ENCODE measurements at regions not wholly inside any gene's neighbourhood (a gene's known extent, or its start where the extent isn't known, plus 50 kb on each side); places are given as distances from the start of the nearest gene placed in this dataset.

DNA sequence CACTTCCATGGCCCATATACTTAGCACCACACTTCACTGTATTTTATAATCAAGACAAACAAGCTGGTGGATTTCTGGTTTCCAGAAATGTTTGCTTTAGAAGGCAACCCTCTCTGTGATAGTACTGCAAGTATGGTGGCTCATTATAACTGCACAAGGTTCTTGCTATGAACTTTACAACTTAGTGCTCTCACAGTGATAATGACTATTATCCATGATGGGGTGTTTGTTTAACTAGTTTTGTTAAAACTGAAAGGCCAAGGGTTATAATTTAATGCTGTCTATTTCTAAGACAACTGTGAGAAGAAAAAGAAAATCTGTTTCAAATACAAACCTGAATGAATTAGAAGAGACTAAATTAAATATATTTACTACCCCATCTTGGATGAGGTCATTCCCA lies 903.2 kb downstream of the ADGRL2 start:
- DNase-seq (ENCODE audit: low read depth in 2 of 2), result peak in 1 of 2 donors; percentile 5

DNA sequence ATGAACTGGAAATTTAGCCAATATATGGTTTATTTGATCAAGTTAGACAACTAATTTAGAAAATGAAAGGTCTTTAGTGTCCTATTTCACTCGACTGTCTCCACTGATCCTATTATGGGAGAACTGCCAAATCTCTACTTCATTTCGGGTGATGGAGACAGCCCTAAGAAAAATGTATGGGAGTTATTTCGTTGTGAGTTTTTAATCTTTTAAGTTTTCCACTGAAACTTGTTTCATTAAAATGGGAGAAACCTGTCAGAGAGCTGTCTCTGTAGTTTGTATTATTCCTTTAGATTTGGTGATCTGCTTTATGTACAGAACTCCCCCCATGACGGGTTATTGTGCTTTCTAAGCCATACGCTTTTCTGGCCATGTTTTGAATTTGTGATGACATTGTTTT lies 899.7 kb downstream of the ADGRL2 start:
- no peak for DNase-seq (ENCODE audit: low read depth in 2 of 2)

DNA sequence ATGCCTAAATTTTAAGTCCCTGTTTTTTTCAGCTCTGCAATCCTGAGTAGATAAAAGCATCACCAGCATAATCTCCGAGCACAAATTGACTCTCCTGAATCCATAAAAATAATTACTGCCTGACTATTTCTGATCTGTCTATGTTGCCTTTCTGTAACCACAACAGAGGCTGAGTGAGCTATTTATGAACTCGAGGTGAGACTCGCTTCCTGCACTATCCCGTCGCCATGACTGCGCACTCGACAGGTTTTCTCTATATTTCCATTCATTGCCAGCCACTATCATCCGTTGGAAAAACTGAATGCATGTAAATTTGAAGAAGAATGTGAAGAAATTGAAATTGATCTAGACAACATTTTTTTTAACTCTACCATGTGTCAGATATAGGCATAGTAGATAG lies 897.2 kb downstream of the ADGRL2 start:
- peak in 1 of 2 donors; percentile 54 for DNase-seq (ENCODE audit: low read depth in 2 of 2)

DNA sequence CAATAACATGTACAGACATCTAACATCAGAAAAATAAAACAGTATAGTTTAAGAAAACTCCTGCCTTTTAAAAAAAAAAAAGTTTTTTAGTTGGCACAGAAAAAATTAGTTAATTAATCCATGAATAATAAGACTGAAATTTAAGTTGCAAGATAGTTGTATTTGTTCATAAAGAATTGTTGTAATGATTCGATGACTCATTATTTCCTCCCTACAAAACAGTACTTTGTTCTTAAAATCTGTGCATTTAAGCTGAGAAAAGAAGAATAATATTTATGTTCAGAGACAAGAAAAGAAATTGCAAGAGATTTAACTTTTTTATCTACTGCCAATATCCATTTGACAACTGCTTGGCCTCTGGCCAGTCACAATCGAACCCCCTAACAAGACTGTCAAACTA lies 894.7 kb downstream of the ADGRL2 start:
- DNase-seq (ENCODE audit: low read depth in 2 of 2), result peak in 1 of 2 donors; percentile 60

DNA sequence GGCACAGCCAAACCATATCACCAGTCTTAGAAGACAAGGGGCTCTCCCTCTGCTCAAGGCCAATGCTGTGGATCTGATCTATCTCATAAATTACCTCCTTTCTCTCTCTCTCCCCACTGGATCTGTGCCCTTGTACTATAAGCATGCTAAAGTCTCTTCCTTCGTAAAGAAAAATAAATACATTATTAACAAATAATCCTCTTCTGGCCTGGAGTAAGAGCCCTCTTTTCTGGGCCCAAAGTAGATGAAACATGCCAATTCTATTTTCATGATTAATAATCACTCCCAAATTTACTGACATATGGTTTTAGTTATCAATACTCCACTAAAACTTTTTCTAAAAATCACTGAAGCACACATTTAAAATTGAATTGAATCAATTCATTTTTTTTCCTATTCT lies 889.7 kb downstream of the ADGRL2 start:
- no peak for DNase-seq (ENCODE audit: low read depth in 2 of 2)

DNA sequence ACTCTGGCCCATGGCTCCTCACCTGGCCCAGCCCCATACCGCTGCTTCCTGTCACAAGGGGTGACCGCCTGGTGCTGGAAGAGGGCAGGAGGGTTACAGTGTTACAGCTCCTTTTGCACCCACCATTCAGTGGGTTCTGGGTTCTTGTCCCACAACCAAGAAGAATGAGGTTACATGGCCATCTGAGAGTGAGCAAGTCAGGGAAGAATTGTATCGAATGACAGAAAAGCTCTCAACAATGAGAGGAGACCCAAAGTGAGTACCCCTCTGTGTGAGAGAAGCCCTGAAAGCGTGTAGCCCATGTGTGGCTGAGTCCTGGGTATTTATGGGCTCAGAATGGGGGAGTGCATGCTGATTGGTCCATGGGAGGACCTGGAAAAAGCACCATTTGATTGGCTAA lies 888.5 kb downstream of the ADGRL2 start:
- DNase-seq (ENCODE audit: low read depth in 2 of 2), result no peak

DNA sequence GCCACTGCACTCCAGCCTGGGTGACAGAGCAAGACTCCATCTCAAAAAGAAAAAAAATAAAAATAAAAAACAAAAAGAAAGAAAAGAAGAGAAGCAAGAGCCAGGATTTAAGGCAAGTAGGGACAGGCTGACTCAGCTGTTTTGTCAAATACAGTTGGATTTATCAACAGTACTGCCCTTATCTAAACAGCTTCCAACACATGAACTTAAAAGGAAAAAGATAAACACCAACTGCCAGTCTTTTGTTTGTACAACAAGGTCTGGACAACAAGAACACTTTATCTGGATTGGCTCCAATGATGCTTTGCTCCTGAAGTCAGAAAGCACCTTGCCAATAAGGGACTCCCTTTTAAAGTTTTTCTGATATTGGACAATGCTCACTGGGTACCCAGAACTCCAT lies 886.0 kb downstream of the ADGRL2 start:
- DNase-seq (ENCODE audit: low read depth in 2 of 2), result no peak

DNA sequence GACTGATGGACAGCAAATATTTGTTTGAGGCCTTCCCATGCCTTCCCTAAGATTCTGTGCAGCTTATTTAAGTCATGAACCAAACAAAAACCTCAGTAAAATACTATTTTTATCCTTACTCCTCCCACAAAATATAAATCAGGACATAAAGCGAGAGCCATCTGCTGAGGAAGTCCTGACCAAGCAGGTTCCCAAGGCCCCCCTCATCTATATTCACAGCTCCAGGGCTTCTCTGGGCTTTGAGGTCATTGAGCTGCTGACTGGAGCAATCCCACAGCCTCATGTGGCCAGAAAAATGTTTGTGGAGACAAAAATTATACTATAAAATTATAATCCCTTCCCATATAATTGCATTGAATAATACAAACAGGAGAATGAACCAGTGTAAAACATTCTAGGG lies 846.2 kb downstream of the ADGRL2 start:
- DNase-seq (ENCODE audit: low read depth in 2 of 2), result no peak

DNA sequence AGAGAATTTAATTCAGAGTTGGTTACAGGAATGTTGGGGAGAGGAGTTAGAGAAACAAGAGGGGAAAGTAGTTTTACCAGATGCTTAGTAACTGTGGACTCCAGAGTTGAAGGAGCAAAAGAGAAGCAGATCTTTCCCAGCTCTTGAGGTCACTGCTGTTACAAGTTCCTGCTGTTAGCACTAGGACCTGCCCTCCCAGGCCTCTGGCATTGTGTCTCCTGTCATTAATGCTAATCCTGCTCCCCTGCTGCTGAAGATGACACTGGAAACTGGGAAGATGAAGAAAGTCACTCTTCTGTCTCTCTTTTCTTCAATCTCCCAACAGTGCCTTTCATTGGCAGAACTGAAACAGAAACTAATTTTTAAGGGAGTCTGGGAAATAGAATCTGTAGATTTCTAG lies 845.6 kb downstream of the ADGRL2 start:
- no peak for DNase-seq (ENCODE audit: low read depth in 2 of 2)

DNA sequence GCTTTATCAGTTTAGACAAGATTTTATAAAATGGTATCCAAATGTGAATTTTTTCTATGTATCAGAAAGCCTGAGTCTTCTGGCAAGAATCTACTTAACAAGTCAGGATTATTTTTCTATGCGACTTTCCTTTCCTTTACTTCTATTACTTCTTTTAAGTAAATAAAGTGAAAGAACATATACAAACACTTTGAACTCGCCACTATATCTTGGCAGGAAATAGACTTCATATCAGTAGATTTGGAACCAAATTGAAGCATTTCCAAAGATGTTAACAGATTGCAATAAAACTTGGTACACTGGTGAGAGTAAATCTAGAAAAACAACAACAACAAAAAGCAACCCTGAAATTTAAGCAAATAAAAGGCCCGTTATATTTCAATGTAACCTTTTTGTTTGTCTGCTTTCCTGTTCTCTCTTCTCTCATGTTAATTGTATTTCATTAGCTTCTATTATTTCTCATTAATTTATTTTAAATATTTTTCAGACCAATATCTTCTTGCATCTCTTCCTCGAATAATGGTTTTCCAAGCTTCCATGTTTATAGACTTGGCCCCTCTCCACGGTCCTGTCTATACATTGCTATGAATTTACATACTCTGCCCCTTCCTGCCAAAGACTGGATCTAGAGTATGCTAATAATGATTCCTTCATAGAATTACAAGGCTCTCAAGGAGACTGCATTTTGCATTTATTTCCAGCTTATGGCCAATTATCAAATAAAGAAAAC lies 843.6 kb downstream of the ADGRL2 start:
- no peak for DNase-seq (ENCODE audit: low read depth in 2 of 2)

DNA sequence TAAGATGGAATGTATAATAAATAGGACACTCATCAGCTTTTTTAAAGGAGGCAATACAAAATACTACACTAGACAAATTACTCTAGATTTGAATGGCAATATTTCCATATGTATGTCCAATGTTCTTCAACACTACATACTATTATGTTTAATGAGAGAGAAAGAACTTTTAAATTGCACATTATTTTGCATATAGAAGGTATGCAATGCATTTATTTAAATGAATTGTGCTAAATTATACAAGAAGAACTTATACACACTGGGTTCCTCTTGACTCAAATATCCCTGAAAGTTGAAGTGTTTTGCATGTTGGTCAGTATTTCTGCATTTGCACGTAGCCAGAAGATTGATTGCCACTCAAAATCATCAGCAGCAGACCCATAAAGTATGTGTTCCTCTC lies 839.6 kb downstream of the ADGRL2 start:
- no peak for DNase-seq (ENCODE audit: low read depth in 2 of 2)

DNA sequence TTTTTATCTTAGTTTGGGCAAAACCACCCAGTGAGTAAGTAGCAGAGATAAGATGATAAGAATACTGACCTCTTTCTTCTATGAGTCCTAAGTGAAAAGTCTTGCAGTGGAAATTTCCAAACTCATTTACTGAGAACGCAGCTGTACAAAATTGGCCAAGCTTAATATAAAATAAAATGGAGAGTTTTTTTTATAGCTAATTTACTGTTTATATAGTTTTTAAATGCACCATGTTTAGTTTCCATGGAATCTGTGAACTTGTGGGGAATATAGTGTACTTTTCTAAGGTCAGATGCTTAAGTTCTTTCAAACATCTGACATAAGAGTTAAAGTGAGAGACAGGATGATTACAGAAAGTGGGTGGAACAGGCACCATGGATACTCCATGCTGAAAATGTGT lies 833.5 kb downstream of the ADGRL2 start:
- no peak for DNase-seq (ENCODE audit: low read depth in 2 of 2)

DNA sequence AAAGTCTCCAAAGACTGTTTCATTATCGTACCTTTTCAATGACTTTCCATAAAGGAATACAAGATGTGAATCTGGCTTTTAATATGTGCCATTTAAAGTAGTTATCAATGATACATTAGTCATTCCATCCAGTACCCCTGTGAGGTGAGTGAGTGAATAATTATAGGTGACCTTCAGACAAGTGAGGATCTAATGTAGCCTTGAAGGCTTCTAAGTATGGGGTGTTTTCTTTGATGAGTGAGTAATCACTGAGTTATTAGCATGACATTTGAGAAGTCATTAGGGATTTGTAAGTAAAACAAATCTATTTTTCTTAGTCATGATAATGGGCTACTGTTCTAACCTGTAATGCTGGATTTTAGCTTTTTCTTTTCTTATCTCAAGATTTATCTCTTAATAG lies 831.4 kb downstream of the ADGRL2 start:
- DNase-seq (ENCODE audit: low read depth in 2 of 2), result peak in 1 of 2 donors; percentile 12

DNA sequence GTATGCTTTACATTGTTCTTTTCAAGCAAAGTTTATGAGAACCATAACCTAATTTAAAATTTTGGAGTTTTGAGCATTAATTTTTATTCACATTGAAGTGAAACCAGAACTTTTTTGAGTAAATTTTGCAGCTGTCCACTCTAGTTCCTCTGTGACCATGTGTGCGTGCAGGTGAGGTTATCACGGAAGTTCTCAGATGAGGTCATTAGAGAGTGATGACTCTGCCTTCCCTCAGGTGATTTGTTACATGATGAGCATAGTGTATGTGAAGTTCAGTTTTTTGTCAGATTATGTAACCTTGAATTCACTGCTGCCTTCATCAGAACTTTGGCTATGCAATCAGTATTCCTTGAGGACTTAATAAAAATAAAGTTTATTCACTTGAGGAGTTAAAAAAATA lies 828.2 kb downstream of the ADGRL2 start:
- no peak for DNase-seq (ENCODE audit: low read depth in 2 of 2)

DNA sequence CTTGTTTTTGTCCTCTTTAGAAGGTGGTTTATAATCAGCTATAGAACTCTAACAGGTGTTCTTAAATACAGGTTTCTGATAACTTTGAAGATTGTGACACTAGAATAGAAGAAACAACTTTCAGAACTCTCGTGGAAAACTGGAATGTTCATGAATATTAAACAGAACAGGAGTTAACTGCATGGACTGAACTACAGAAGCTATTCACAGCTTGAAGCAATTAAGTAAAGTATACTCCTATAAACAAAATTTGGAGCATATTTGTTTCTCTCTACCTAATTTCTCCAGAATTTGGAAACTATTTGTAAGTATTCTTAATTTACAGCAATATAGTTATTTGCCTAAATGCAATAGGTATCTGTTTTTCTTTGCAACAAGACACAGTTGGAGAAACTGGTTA lies 824.8 kb downstream of the ADGRL2 start:
- no peak for DNase-seq (ENCODE audit: low read depth in 2 of 2)

DNA sequence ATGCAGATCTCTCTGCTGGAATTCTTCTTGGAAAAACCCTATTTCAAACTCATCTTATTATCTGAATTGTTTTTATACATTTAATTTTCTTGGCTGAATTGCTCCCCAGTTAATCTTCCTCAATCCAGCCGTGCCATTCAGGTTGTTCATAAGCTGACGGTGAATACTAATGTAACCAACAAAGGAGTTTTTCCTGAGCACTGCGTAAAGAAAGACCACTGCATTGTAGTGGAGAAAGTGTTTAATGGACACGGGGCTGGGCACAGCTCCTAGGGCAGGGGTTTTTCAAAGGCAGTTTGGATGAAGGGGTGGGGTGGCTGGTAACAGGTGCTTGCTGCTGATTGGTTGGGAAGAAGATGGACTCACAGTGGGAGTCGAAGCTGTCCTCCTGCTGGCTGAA lies 820.3 kb downstream of the ADGRL2 start:
- DNase-seq (ENCODE audit: low read depth in 2 of 2), result no peak

DNA sequence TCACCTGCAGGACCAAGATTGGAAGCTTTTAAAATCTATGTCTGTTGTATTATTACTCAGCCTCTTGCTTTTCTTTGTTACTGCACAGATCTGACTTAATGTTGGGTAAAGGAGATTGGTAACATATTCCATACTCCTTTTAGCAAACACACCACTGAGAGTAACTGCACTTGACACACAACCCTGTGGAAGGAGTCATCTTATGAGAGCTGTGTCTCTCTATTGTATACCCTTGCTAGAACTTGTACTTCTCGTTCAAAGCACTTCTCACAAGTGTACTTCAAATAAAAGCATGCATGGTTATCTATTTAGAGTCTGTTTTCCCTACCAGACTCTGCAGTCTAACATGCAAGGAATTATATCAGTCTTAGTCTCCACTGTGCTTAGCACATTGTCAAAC lies 813.4 kb downstream of the ADGRL2 start:
- DNase-seq (ENCODE audit: low read depth in 2 of 2), result no peak

DNA sequence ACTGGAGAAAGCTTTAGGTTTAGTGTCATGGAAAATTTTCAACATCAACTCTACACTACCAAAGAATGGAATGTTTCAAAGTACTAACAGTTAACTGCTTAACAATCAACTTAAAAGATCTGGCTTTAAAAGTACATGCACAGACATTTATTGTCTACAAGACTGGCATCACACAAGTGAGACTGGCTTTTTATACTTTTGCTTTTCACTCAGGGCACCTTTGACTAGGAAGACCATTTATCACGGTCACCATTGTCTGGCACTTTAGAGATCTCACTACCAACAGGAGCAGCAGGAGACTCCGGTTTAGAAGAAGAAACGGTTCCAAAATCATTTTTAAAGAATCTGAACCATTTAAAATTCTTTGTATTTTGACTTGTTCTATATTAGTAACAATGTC lies 812.3 kb downstream of the ADGRL2 start:
- DNase-seq (ENCODE audit: low read depth in 2 of 2), result no peak

DNA sequence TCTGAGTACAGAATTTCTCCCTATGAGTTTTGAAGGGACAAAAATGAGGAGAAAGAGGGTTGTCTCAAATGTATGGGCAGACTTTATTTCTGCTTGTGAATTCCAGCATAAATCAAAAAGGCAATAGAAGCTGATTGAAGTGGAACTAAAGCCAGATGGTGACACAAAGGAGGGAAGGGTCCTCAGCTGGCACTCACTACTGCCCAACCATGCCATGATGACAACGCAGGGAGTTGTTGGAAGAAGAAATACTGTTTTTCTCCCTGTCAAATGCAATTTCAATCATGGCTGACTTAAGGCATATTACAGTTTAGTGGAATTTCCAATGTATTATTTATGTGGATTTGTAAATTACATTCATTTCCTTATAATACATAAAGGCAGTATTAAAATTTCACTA lies 805.8 kb downstream of the ADGRL2 start:
- no peak for DNase-seq (ENCODE audit: low read depth in 2 of 2)

DNA sequence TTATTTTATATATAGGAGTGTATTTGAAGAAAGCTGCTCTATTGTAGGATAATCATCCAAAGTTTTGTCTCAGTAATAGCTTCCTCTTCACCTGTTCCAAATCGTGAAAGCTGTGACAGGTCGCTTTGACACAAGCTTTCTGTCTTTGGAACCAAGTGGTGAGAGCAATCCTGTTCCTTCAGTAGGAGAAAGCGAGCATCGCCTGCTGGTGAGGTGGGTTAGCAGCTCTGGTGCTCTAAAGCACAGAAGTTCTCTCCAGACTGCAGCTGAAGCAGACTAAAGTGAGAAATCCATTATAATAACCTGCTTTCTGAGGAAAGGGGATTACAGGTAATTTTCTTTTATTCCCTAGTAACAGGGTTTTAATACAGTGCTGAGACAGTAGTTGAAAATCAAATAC lies 803.8 kb downstream of the ADGRL2 start:
- DNase-seq (ENCODE audit: low read depth in 2 of 2), result no peak

DNA sequence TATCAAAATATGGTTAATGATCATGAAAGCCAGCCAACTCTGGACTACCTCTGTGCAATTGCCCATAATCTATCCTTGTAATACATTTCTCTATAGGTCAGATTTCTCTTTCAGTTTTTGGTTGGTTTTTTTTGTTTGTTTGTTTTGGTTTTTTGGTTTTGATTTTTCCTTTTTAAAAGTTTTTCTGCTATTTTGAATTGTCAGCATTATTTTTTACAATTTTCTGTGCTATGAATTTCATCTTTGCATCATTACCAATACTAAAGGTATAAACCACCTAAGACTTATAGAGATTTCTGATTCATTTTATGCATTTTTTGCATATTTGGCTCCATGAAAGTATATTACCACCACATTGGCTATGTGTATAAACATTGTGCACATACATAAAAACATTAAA lies 799.6 kb downstream of the ADGRL2 start:
- DNase-seq (ENCODE audit: low read depth in 2 of 2), result no peak

DNA sequence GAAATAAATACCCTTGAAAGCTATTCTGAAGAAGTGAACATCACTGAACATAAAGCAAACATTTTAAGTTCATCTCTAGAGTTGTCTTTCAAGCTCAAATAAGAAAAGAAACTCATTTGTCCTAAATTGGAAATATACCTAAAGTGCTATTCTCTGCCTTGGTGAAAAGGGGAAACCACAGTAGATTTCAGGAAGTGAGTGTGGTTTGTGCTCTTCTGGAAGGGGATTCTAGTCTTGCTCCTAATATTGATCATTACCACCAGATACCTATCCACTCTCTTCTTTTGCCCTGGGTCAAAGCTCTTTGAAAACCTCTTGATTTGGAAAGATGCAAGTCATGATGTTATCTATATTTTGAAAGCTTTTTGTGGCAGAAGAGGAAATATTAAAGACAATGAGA lies 798.1 kb downstream of the ADGRL2 start:
- no peak for DNase-seq (ENCODE audit: low read depth in 2 of 2)

DNA sequence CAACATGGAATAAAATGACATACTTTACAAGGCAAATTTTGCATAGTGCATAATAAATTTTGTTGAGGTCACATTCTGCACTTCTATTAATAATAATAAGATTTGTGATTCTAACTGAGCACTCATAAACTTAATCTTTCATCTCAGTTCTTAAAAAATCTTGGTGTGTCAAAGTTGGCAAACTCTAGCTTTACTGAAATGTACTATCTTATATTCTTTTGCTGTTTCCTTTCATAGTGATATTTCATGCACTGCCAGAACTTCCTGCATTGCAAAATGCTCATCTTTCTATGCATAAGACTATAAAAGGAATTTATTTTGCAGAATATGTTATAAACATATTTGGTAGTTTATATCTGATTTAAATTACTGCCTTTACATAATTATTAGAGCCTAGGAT lies 797.6 kb downstream of the ADGRL2 start:
- DNase-seq (ENCODE audit: low read depth in 2 of 2), result no peak

DNA sequence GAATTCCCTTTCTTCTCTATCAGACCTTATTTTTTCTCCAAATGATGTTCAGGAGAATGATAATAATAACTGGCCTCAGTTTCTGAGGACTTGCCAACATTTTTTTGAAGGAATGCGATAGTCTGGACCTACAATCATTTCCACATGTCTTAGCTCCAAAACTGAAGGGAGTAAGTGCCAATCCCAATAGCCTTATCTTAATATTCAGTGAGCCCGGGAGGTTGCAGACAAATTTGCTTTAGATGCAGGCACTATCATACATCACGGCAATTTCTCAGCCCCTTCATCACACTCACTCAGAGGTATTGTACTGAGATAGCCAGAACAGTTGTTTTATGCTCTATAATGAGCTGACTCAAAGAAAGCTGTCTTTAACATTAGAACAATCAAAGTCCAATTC lies 796.9 kb downstream of the ADGRL2 start:
- no peak for DNase-seq (ENCODE audit: low read depth in 2 of 2)
